ENCODE measurements at regions not wholly inside any gene's neighbourhood (a gene's known extent, or its start where the extent isn't known, plus 50 kb on each side); places are given as distances from the start of the nearest gene placed in this dataset.

- Histone ChIP-seq H2BK15ac (ENCODE audit: low read depth, low read length) (no peak overlapping the region), H2AK9ac (replicated peaks; ENCODE audit: low read depth, low read length, poor library complexity) (no peak overlapping the region), H3K9me1 (ENCODE audit: insufficient read depth, low read length) (no peaks in the 10 kb centered on the region), H3K23ac (ENCODE audit: low read depth, low read length) (no peak overlapping the region), H3K9me3 (ENCODE audit: control insufficient read depth, insufficient read depth, low read length) (no peaks in the 10 kb centered on the region), H2AK5ac (ENCODE audit: low read depth, low read length) (no peak overlapping the region), H3K4me3 (ENCODE audit: insufficient read depth, low read depth, low read length) (no peak overlapping the region), H3K79me1 (ENCODE audit: low read depth in 1 of 2, low read length in 2 of 2) (no peaks in the 10 kb centered on the region), H4K8ac (ENCODE audit: low read depth in 2 of 2, low read length in 2 of 2) (no peak overlapping the region), H2BK5ac (ENCODE audit: low read depth, low read length, poor library complexity, severe bottlenecking) (no peak overlapping the region), H3K4me2 (ENCODE audit: low read depth, low read length) (no peak overlapping the region), H3K4ac (ENCODE audit: low read depth, low read length) (no peak overlapping the region), H4K5ac (ENCODE audit: low read depth, low read length) (no peak overlapping the region), H2BK20ac (ENCODE audit: low read depth, low read length) (no peak overlapping the region), H2AFZ (replicated peaks; ENCODE audit: low read length, poor library complexity) (no peak overlapping the region), H3K14ac (replicated peaks; ENCODE audit: low read depth, low read length) (no peak overlapping the region), H3K56ac (ENCODE audit: extremely low read depth, insufficient read depth, low read length) (no peak overlapping the region), H2BK120ac (ENCODE audit: low read depth, low read length) (no peak overlapping the region), H3K27me3 (ENCODE audit: control insufficient read depth, insufficient read depth, low read length) (no peaks in the 10 kb centered on the region), H3K18ac (ENCODE audit: low read depth, low read length) (no peak overlapping the region), H3K9ac (ENCODE audit: low read depth, low read length) (no peak overlapping the region), H4K20me1 (ENCODE audit: insufficient read depth, low read length) (no peaks in the 10 kb centered on the region), H3K27ac (ENCODE audit: insufficient read depth, low read length) (no peak overlapping the region), H3K36me3 (ENCODE audit: control insufficient read depth, insufficient read depth, low read length) (no peaks in the 10 kb centered on the region), H3K4me1 (ENCODE audit: control insufficient read depth, insufficient read depth, low read length) (no peaks in the 10 kb centered on the region), H4K91ac (ENCODE audit: insufficient read depth, low read depth, low read length) (no peak overlapping the region)
- TF ChIP-seq RCOR1 (IDR thresholded peaks at IDR 0.05; ENCODE audit: insufficient replicate concordance, low read length) (no peak), SMC3 (IDR thresholded peaks at IDR 0.05; ENCODE audit: low read depth, low read length) (no peak), CEBPB (IDR thresholded peaks at IDR 0.05; ENCODE audit: low read depth, low read length) (no peak), USF2 (IDR thresholded peaks at IDR 0.05; ENCODE audit: low read depth, low read length) (no peak), POLR2A (IDR thresholded peaks at IDR 0.05; ENCODE audit: low read depth, low read length) (no peak), MAZ (IDR thresholded peaks at IDR 0.05; ENCODE audit: borderline replicate concordance, low read depth, low read length) (no peak), NFE2L2 (IDR thresholded peaks at IDR 0.05; ENCODE audit: low read depth, low read length) (no peak), FOS (IDR thresholded peaks at IDR 0.05; ENCODE audit: low read depth, low read length) (no peak), CHD1 (IDR thresholded peaks at IDR 0.05; ENCODE audit: low read depth, low read length) (no peak), MAFK (IDR thresholded peaks at IDR 0.05; ENCODE audit: low read depth, low read length) (no peak), RFX5 (IDR thresholded peaks at IDR 0.05; ENCODE audit: low read depth, low read length) (no peak), BHLHE40 (IDR thresholded peaks at IDR 0.05; ENCODE audit: low read depth, low read length) (no peak), RAD21 (IDR thresholded peaks at IDR 0.05; ENCODE audit: low read length) (no peak), MXI1 (IDR thresholded peaks at IDR 0.05; ENCODE audit: borderline replicate concordance, low read depth, low read length) (no peak)
- TF ChIP-seq, protein P1, sequence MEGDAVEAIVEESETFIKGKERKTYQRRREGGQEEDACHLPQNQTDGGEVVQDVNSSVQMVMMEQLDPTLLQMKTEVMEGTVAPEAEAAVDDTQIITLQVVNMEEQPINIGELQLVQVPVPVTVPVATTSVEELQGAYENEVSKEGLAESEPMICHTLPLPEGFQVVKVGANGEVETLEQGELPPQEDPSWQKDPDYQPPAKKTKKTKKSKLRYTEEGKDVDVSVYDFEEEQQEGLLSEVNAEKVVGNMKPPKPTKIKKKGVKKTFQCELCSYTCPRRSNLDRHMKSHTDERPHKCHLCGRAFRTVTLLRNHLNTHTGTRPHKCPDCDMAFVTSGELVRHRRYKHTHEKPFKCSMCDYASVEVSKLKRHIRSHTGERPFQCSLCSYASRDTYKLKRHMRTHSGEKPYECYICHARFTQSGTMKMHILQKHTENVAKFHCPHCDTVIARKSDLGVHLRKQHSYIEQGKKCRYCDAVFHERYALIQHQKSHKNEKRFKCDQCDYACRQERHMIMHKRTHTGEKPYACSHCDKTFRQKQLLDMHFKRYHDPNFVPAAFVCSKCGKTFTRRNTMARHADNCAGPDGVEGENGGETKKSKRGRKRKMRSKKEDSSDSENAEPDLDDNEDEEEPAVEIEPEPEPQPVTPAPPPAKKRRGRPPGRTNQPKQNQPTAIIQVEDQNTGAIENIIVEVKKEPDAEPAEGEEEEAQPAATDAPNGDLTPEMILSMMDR (conservative IDR thresholded peaks at IDR 0.05; ENCODE audit: low read depth, low read length) = no peak
- TF ChIP-seq, protein P2, sequence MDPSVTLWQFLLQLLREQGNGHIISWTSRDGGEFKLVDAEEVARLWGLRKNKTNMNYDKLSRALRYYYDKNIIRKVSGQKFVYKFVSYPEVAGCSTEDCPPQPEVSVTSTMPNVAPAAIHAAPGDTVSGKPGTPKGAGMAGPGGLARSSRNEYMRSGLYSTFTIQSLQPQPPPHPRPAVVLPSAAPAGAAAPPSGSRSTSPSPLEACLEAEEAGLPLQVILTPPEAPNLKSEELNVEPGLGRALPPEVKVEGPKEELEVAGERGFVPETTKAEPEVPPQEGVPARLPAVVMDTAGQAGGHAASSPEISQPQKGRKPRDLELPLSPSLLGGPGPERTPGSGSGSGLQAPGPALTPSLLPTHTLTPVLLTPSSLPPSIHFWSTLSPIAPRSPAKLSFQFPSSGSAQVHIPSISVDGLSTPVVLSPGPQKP (IDR thresholded peaks at IDR 0.05; ENCODE audit: borderline replicate concordance, low read depth, low read length) = no peak
- no TSS peak for BruUV-seq (replicated peaks)
- intact Hi-C loops (cut with micrococcal nuclease) = loop anchor here (5.0 kb wide), 1 partner anchor 539 kb away; no protein-coding TSS in a partner anchor
- ATAC-seq (ENCODE audit: low read depth) = no peak
- ChIA-PET POLR2A (ENCODE audit: unreplicated experiment) (no interaction called here), CTCF (interaction anchor here (0.6 kb wide), 1 partner anchor 9 kb away, joined by 3 read pairs; no protein-coding TSS in a partner anchor)
- WGBS, 2 experiments (ENCODE audit: extremely low coverage in 2 of 2, insufficient read length in 1 of 2) = no CpG with 5 or more reads among the region's 2 CpGs
- no peak for DNase-seq
- in situ Hi-C loops (cut with MboI; ENCODE audit: low sequenced_read_pairs) = loop anchor here (25.0 kb wide), 1 partner anchor 484 kb away; no protein-coding TSS in a partner anchor
- dilution Hi-C loops (cut with HindIII; ENCODE audit: low sequenced_read_pairs, unreplicated experiment) = no loop called here
Observed at GRCh38 chr10:80921032-80921431, 383.3 kb downstream of the SH2D4B start.

All from IMR-90 (cell line).